ENCODE measurements at regions not wholly inside any gene's neighbourhood (a gene's known extent, or its start where the extent isn't known, plus 50 kb on each side); places are given as distances from the start of the nearest gene placed in this dataset.

DNA sequence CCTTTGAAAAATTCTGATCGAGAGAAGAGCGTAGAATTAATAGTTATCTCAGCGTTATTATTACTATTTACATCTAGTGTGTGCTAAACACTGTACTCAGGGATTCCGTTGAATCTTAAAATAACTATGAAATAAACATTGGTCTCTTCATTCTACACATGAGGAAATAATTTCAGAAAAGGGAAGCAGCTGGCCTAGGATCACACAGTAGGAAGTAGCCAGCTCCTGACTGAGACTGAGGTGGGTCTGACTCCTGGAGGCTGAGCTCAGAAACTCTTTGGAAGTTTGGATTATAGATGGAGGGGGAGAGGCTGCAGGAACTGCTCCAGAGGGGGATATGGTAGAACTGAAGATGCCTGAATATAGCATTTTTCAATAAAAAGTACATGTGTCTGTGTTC, 183.9 kb upstream of the WDR11 start:
- Histone ChIP-seq H3K9me3 (ENCODE audit: control insufficient read depth, low read length) (no peaks in the 10 kb centered on the region), H3K4me3 (ENCODE audit: low read length) (no peak overlapping the region), H3K9ac (ENCODE audit: low read length) (no peak overlapping the region), H3K27me3 (replicated peaks; ENCODE audit: control insufficient read depth, insufficient read depth, low read length) (no peaks in the 10 kb centered on the region), H3K36me3 (ENCODE audit: control insufficient read depth, insufficient read depth, low read length, severe bottlenecking) (no peaks in the 10 kb centered on the region), H3K4me1 (ENCODE audit: control insufficient read depth, insufficient read depth, low read length) (no peaks in the 10 kb centered on the region)
- no peak for DNase-seq (ENCODE audit: low read depth)

DNA sequence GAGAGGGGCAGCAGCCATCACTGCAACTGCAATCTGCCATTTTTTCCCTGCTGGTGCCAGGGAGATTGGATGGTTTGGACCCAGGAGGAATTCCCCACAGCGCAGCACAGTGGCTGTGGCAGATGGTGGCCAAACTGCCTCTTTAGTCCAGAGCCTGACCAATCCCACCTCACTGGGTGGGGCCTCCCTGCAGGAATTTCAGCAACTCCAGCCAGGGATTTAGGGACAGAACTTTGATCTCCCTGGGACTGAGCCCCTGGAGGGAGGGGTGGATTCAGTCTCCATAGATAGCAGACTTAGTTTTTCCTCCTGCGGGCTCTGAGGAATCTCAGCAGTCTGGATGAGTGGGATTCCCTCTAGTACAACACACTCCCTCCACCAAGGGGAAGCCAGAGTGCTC, 179.7 kb upstream of the WDR11 start:
- H3K9ac ChIP-seq (ENCODE audit: low read length): no peak overlapping the region
- no peak for DNase-seq (ENCODE audit: low read depth)
- no peaks in the 10 kb centered on the region for H3K4me1 ChIP-seq (ENCODE audit: control insufficient read depth, insufficient read depth, low read length)

DNA sequence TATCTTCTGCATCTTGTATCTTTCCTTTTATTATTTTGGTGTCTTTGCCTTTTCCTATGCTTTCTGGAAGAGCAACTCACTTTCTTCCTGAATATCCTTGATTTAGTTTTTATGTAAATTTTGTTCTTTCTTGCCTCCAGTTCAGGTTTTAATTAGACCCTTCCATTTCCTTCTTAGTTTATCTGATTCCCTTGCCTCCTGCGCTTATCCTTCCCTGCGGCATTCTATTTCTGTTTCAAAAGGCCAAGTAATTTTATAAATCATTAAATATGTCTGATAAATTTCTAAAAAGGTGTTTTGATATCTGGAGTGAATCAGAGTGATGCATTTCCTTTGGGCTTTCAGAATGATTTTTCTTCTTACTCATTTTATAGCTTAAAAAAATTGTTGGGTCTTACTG, 167.7 kb upstream of the WDR11 start:
- no peak for DNase-seq (ENCODE audit: low read depth)
- Histone ChIP-seq H3K9ac (ENCODE audit: low read length) (no peak overlapping the region), H3K27me3 (replicated peaks; ENCODE audit: control insufficient read depth, insufficient read depth, low read length) (no peaks in the 10 kb centered on the region), H3K9me3 (ENCODE audit: control insufficient read depth, low read length) (peaks cover 4% of the 10 kb centered on the region), H3K36me3 (ENCODE audit: control insufficient read depth, insufficient read depth, low read length, severe bottlenecking) (no peaks in the 10 kb centered on the region), H3K4me1 (ENCODE audit: control insufficient read depth, insufficient read depth, low read length) (no peaks in the 10 kb centered on the region), H3K4me3 (ENCODE audit: low read length) (no peak overlapping the region)

More for the DNA sequence above, 179.7 kb upstream of the WDR11 start:
- Histone ChIP-seq H3K36me3 (ENCODE audit: control insufficient read depth, insufficient read depth, low read length, severe bottlenecking) (no peaks in the 10 kb centered on the region), H3K9me3 (ENCODE audit: control insufficient read depth, low read length) (no peaks in the 10 kb centered on the region), H3K4me3 (ENCODE audit: low read length) (no peak overlapping the region), H3K27me3 (replicated peaks; ENCODE audit: control insufficient read depth, insufficient read depth, low read length) (no peaks in the 10 kb centered on the region)

DNA sequence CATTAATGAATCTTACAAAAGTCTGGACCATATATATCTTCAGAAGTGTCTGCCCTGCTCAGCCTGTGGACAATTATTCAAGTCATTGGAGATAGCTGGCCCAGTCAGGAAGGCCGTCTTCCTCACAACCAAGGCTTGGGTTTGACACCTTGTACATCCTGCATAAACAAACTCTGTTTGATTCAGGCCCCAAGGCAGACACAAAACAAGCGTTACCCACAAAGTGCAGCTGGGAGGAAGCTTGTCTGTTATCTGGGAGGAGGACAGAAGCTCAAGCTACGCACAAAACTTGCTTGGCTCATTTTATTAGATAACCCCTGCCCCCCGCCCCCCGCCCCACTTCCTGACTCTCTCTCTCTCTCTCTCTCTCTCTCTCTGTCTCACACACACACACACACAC, 166.9 kb upstream of the WDR11 start:
- Histone ChIP-seq H3K36me3 (ENCODE audit: control insufficient read depth, insufficient read depth, low read length, severe bottlenecking) (no peaks in the 10 kb centered on the region), H3K9ac (ENCODE audit: low read length) (no peak overlapping the region), H3K9me3 (ENCODE audit: control insufficient read depth, low read length) (no peaks in the 10 kb centered on the region), H3K4me1 (ENCODE audit: control insufficient read depth, insufficient read depth, low read length) (no peaks in the 10 kb centered on the region), H3K27me3 (replicated peaks; ENCODE audit: control insufficient read depth, insufficient read depth, low read length) (no peaks in the 10 kb centered on the region), H3K4me3 (ENCODE audit: low read length) (no peak overlapping the region)
- no peak for DNase-seq (ENCODE audit: low read depth)

GRCh38 chr10:120685136-120685535, 166.0 kb upstream of the WDR11 start:
- Histone ChIP-seq H3K4me3 (ENCODE audit: low read length) (no peak overlapping the region), H3K4me1 (ENCODE audit: control insufficient read depth, insufficient read depth, low read length) (no peaks in the 10 kb centered on the region), H3K36me3 (ENCODE audit: control insufficient read depth, insufficient read depth, low read length, severe bottlenecking) (no peaks in the 10 kb centered on the region), H3K27me3 (replicated peaks; ENCODE audit: control insufficient read depth, insufficient read depth, low read length) (no peaks in the 10 kb centered on the region), H3K9me3 (ENCODE audit: control insufficient read depth, low read length) (no peaks in the 10 kb centered on the region), H3K9ac (ENCODE audit: low read length) (no peak overlapping the region)
- DNase-seq (ENCODE audit: low read depth): no peak

- DNase-seq (ENCODE audit: low read depth): no peak
- Histone ChIP-seq H3K27me3 (replicated peaks; ENCODE audit: control insufficient read depth, insufficient read depth, low read length) (no peaks in the 10 kb centered on the region), H3K4me1 (ENCODE audit: control insufficient read depth, insufficient read depth, low read length) (no peaks in the 10 kb centered on the region), H3K36me3 (ENCODE audit: control insufficient read depth, insufficient read depth, low read length, severe bottlenecking) (no peaks in the 10 kb centered on the region), H3K9ac (ENCODE audit: low read length) (no peak overlapping the region), H3K9me3 (ENCODE audit: control insufficient read depth, low read length) (peaks cover 5% of the 10 kb centered on the region), H3K4me3 (ENCODE audit: low read length) (no peak overlapping the region)
Observed at GRCh38 chr10:120688928-120689327, 162.2 kb upstream of the WDR11 start.

- Histone ChIP-seq H3K9ac (ENCODE audit: low read length) (no peak overlapping the region), H3K27me3 (replicated peaks; ENCODE audit: control insufficient read depth, insufficient read depth, low read length) (no peaks in the 10 kb centered on the region), H3K36me3 (ENCODE audit: control insufficient read depth, insufficient read depth, low read length, severe bottlenecking) (no peaks in the 10 kb centered on the region), H3K9me3 (ENCODE audit: control insufficient read depth, low read length) (peaks cover 5% of the 10 kb centered on the region), H3K4me1 (ENCODE audit: control insufficient read depth, insufficient read depth, low read length) (no peaks in the 10 kb centered on the region), H3K4me3 (ENCODE audit: low read length) (no peak overlapping the region)
- DNase-seq (ENCODE audit: low read depth): no peak
Observed at GRCh38 chr10:120689777-120690529, 161.2 kb upstream of the WDR11 start.

DNA sequence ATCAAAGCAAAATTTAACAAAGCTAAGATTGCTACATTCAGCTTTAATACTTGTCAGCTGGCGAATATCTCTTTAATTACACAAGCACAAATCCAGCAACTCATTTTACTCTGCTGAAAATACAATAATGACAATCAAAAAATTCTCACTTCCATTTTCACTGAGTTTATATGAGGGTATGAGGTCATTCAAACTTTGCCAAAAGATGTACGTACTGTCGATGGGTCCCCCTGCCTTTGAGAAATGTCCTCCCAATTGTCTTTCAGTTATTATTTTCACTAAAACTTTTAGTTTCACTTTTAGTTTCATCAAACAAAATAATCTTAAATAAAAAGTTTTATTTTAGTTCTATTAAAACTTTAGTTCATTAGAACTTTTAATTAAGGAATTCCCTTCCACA, 159.5 kb upstream of the WDR11 start:
- Histone ChIP-seq H3K4me3 (ENCODE audit: low read length) (peak overlapping the region; percentile 37), H3K27me3 (replicated peaks; ENCODE audit: control insufficient read depth, insufficient read depth, low read length) (no peaks in the 10 kb centered on the region), H3K9ac (ENCODE audit: low read length) (no peak overlapping the region), H3K36me3 (ENCODE audit: control insufficient read depth, insufficient read depth, low read length, severe bottlenecking) (no peaks in the 10 kb centered on the region), H3K9me3 (ENCODE audit: control insufficient read depth, low read length) (peaks cover 5% of the 10 kb centered on the region), H3K4me1 (ENCODE audit: control insufficient read depth, insufficient read depth, low read length) (no peaks in the 10 kb centered on the region)
- no peak for DNase-seq (ENCODE audit: low read depth)

- Histone ChIP-seq H3K36me3 (ENCODE audit: control insufficient read depth, insufficient read depth, low read length, severe bottlenecking) (no peaks in the 10 kb centered on the region), H3K4me1 (ENCODE audit: control insufficient read depth, insufficient read depth, low read length) (no peaks in the 10 kb centered on the region), H3K4me3 (ENCODE audit: low read length) (no peak overlapping the region), H3K27me3 (replicated peaks; ENCODE audit: control insufficient read depth, insufficient read depth, low read length) (no peaks in the 10 kb centered on the region), H3K9me3 (ENCODE audit: control insufficient read depth, low read length) (peaks cover 19% of the 10 kb centered on the region), H3K9ac (ENCODE audit: low read length) (no peak overlapping the region)
- DNase-seq (ENCODE audit: low read depth): no peak
Observed at GRCh38 chr10:120700426-120700825, 150.7 kb upstream of the WDR11 start.

DNA sequence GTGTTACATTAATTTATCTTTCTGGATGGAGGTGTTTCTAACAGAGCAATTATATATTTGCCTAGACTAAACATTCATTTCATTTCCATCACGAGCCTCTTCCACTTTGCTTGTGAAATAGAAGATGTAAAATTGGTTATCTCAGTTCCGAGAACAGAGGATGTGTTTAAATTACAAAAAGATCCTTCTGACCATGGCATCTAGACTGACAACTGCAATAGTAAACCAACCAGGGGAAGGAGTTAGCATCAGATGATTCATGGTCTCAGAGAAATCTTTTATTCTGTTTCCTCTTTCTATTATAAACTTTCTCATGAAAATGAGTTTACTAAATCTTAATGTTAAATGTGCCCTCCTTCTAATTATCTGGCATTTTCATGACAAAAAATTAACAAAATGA, 149.8 kb upstream of the WDR11 start:
- Histone ChIP-seq H3K4me1 (ENCODE audit: control insufficient read depth, insufficient read depth, low read length) (no peaks in the 10 kb centered on the region), H3K4me3 (ENCODE audit: low read length) (no peak overlapping the region), H3K27me3 (replicated peaks; ENCODE audit: control insufficient read depth, insufficient read depth, low read length) (no peaks in the 10 kb centered on the region), H3K9ac (ENCODE audit: low read length) (no peak overlapping the region), H3K36me3 (ENCODE audit: control insufficient read depth, insufficient read depth, low read length, severe bottlenecking) (no peaks in the 10 kb centered on the region), H3K9me3 (ENCODE audit: control insufficient read depth, low read length) (peaks cover 19% of the 10 kb centered on the region)
- DNase-seq (ENCODE audit: low read depth): no peak

DNA sequence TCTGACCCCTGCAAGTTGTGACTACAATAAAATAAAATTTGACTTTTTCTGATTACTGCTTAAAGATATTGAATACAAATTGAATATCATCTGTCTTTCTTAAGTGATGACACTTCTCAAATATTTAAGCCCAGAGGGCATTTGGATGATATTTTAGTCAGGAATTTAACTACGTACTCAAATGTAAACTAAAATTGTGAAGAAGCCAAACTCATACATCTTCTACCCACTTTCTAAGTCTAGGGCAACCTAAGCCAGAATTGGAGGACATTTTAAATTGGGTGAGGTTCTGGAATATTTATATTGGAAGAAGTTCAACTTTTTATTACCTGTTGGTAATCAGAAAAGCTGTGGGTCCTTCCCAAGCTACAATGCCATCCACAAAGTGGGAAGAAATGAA, 149.1 kb upstream of the WDR11 start:
- H3K9me3 ChIP-seq (ENCODE audit: control insufficient read depth, low read length): peaks cover 18% of the 10 kb centered on the region
- no peaks in the 10 kb centered on the region for H3K27me3 ChIP-seq (replicated peaks; ENCODE audit: control insufficient read depth, insufficient read depth, low read length)
- no peak overlapping the region for H3K9ac ChIP-seq (ENCODE audit: low read length)
- no peaks in the 10 kb centered on the region for H3K36me3 ChIP-seq (ENCODE audit: control insufficient read depth, insufficient read depth, low read length, severe bottlenecking)
- no peak for DNase-seq (ENCODE audit: low read depth)
- H3K4me1 ChIP-seq (ENCODE audit: control insufficient read depth, insufficient read depth, low read length): no peaks in the 10 kb centered on the region
- no peak overlapping the region for H3K4me3 ChIP-seq (ENCODE audit: low read length)

GRCh38 chr10:120705309-120705708, 145.9 kb upstream of the WDR11 start:
- Histone ChIP-seq H3K9ac (ENCODE audit: low read length) (no peak overlapping the region), H3K27me3 (replicated peaks; ENCODE audit: control insufficient read depth, insufficient read depth, low read length) (no peaks in the 10 kb centered on the region), H3K4me1 (ENCODE audit: control insufficient read depth, insufficient read depth, low read length) (no peaks in the 10 kb centered on the region), H3K36me3 (ENCODE audit: control insufficient read depth, insufficient read depth, low read length, severe bottlenecking) (no peaks in the 10 kb centered on the region), H3K9me3 (ENCODE audit: control insufficient read depth, low read length) (peaks cover 5% of the 10 kb centered on the region), H3K4me3 (ENCODE audit: low read length) (no peak overlapping the region)
- DNase-seq (ENCODE audit: low read depth): no peak

All from adipocyte (in vitro differentiated cells).